ENCODE measurements at regions not wholly inside any gene's neighbourhood (a gene's known extent, or its start where the extent isn't known, plus 50 kb on each side); places are given as distances from the start of the nearest gene placed in this dataset.

- H3K27ac ChIP-seq (replicated peaks) = no peak overlapping the region
- no peak for DNase-seq (ENCODE audit: low read depth in 1 of 2, low spot score in 1 of 2)
- H3K27me3 ChIP-seq (ENCODE audit: insufficient read depth, poor library complexity, severe bottlenecking) = no peaks in the 10 kb centered on the region
- TF ChIP-seq GABPA (IDR thresholded peaks at IDR 0.05; ENCODE audit: low read depth) (no peak), CTCF (IDR thresholded peaks at IDR 0.05; ENCODE audit: insufficient read depth, low read length) (no peak), REST (IDR thresholded peaks at IDR 0.05; ENCODE audit: insufficient replicate concordance, low read depth) (no peak), POLR2AphosphoS5 (IDR thresholded peaks at IDR 0.05; ENCODE audit: low read depth) (no peak), SPI1 (IDR thresholded peaks at IDR 0.05; ENCODE audit: borderline replicate concordance, low read depth) (no peak)
- H3K4me3 ChIP-seq (replicated peaks; ENCODE audit: insufficient read depth, low read length) = no peak overlapping the region
Observed at GRCh38 chr3:147471741-147472140, 62.6 kb downstream of the ZIC1 start.

- DNase-seq (ENCODE audit: low read depth in 1 of 2, low spot score in 1 of 2) = no peak
- no peak overlapping the region for H3K27ac ChIP-seq (replicated peaks)
- no peaks in the 10 kb centered on the region for H3K27me3 ChIP-seq (ENCODE audit: insufficient read depth, poor library complexity, severe bottlenecking)
- TF ChIP-seq CTCF (IDR thresholded peaks at IDR 0.05; ENCODE audit: insufficient read depth, low read length) (no peak), SPI1 (IDR thresholded peaks at IDR 0.05; ENCODE audit: borderline replicate concordance, low read depth) (no peak), POLR2AphosphoS5 (IDR thresholded peaks at IDR 0.05; ENCODE audit: low read depth) (no peak), GABPA (IDR thresholded peaks at IDR 0.05; ENCODE audit: low read depth) (no peak), REST (IDR thresholded peaks at IDR 0.05; ENCODE audit: insufficient replicate concordance, low read depth) (no peak)
- H3K4me3 ChIP-seq (replicated peaks; ENCODE audit: insufficient read depth, low read length) = no peak overlapping the region
Observed at GRCh38 chr3:147472846-147473245, 63.7 kb downstream of the ZIC1 start.

GRCh38 chr3:147483145-147483544 lies 74.0 kb downstream of the ZIC1 start:
- Histone ChIP-seq H3K27ac (replicated peaks) (no peak overlapping the region), H3K27me3 (ENCODE audit: insufficient read depth, poor library complexity, severe bottlenecking) (no peaks in the 10 kb centered on the region), H3K4me3 (replicated peaks; ENCODE audit: insufficient read depth, low read length) (no peak overlapping the region)
- no peak for DNase-seq (ENCODE audit: low read depth in 1 of 2, low spot score in 1 of 2)
- no peak for TF ChIP-seq CTCF (IDR thresholded peaks at IDR 0.05; ENCODE audit: insufficient read depth, low read length)
- no peak for TF ChIP-seq REST (IDR thresholded peaks at IDR 0.05; ENCODE audit: insufficient replicate concordance, low read depth)
- TF ChIP-seq GABPA (IDR thresholded peaks at IDR 0.05; ENCODE audit: low read depth) = no peak
- no peak for TF ChIP-seq POLR2AphosphoS5 (IDR thresholded peaks at IDR 0.05; ENCODE audit: low read depth)
- no peak for TF ChIP-seq SPI1 (IDR thresholded peaks at IDR 0.05; ENCODE audit: borderline replicate concordance, low read depth)

All from HL-60 (cell line).